HG02610 (cell line): ENCODE measurements at regions not wholly inside any gene's neighbourhood (a gene's known extent, or its start where the extent isn't known, plus 50 kb on each side); places are given as distances from the start of the nearest gene placed in this dataset.
"Not testable (repeated sequence)": the region's sequence is repeated elsewhere in the genome, so short reads cannot be mapped to it uniquely, and the experiment has no call there.

Source experiments
- ATAC-seq: cut with Tn5 transposase; IDR thresholded peaks from one replicate; pipeline ENCODE4 v1.9.1; 2021; ENCODE audit warnings: mild to moderate bottlenecking, moderate library complexity; ENCODE audit not compliant: unreplicated experiment

DNA sequence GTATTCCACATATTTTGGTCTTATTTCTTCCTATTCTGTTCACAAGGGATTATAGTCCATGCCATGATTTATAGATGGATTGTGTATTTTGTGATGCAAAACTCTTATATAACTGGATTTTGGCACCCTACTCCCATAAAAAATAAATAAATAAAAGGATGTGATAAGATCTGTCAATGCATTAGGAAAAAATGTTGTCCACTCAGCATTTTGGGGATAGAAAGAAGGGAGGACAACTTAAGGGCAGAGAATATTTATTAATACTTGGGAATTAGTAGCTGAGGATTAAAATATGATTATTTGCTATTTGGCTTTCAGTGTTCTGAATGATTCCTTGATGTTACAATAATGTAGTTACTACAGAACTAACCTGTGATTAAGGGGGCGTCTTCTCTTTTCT is 682.6 kb downstream of the ZBBX start:
- ATAC-seq = no peak

GRCh38 chr3:166696103-166696502 is 684.0 kb downstream of the ZBBX start:
- no peak for ATAC-seq

DNA sequence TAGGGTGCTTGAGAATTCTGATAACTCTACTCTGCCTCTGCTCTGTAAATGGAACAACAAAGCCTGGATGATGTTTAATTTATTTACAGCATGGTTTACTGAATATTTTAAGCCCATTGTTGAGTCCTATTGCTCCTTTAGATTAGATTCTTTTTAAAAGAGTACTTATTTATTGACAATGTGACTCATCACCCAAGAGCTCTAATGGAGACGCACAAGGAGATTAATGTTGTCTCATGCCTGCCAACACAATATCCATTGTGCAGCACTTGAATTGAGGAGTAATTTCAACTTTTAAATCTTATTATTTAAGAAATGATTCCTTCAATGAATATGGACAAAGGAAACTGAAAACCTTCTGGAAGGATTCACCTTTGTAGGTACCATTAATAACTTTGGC is 691.4 kb downstream of the ZBBX start:
- ATAC-seq = no peak

DNA sequence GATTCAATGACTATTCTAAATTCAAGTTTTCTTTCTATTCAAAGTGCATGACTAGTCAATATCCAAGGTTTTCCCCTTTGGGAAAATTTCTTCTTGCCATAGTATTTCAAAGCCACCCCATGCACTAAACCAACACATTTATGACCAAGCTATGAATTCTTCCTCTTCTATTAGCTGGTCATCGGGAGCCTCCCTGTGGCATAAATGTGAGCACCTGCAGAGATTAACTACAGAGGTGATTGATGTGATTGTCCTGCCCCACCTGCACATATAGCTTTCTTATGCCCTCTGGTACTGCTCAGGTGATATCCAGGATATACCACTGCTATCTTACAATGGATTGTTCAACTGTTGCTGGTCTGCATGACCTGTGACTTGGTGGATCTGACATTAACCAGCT is 694.9 kb downstream of the ZBBX start:
- no peak for ATAC-seq

- ATAC-seq = not testable (repeated sequence)
These were observed 696.0 kb downstream of the ZBBX start for GRCh38 chr3:166684077-166684476.

DNA sequence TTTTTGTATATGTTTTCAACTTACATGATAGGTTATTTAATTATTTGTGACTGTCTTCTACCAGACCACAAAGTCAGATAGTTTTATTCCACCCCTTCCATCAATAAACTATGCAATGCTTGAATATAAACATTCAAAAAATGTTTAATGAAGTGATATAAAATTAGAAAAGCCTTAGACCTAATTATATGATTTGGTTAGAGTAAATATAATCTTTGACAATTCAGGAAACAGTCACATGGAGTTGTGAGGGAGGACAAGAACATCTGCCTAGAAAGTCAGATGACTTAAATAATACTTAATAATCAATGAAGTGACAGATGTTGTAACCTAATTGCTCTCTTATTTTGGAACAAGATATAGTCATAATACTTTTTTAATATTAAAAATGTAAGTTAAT is 710.3 kb downstream of the ZBBX start:
- ATAC-seq = no peak

DNA sequence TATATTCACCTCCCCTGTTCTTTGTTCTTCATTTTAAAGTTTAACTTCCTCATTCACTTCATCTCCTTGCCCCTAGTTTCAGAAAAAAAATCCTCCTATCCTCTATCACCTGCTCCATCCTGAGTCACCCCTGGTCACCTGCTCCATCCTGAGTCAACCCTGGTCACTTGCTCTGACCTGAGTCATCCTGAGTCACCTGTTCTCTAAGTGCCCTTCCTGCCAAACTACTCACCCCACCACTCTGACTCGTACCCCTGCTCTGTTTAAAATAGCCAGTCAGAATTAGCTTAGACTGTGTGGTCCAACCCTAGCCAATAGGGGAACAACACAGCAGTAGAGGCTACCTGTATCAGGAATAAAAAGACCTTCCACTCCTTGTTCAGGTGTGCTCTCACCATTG is 716.9 kb downstream of the ZBBX start:
- no peak for ATAC-seq

GRCh38 chr3:166661621-166662020 is 718.5 kb downstream of the ZBBX start:
- ATAC-seq = no peak

DNA sequence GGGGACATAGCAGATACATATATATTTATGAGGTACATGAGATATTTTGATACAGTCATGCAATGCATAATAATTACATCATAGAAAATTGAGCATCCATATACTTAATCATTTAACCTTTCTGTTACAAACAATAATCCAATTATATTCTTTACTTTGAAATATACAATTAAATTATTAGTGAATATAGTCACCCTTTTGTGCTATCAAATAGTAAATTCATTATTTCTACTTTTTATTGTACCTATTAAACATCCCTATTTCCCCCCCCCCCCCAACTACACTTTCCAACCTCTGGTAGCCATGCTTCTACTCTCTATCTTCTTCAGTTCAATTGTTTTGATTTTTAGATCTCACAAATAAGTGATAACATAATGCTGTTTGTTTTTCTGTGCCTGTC is 719.1 kb downstream of the ZBBX start:
- ATAC-seq = no peak

DNA sequence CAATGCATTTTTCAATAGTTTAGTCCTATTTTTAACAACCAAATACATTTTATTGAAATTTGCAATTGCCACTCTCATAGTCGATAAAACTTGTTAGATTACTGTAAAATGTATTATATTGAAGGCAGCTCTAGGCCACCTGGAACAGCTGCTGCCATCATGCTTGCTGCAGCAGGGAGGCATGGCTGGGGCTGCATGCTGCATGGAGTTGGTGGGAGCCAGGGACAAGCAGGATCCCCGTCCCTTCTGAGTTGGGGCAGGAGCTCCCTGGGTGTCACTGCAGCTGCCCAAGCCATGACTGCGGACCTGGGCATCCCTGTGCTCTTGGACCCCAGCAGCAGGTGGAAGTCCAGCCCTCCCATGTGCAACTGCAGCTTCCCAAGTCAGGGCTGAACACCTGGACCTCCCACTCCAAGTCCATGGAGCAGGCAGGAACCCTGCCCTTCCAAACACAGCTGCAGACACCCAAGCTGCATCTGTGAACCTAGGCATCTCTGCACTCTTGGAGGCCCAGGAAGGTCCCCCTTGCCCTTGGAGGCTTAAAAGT is 742.0 kb downstream of the ZBBX start:
- ATAC-seq = no peak

GRCh38 chr3:166634091-166634746 is 745.9 kb downstream of the ZBBX start:
- no peak for ATAC-seq

DNA sequence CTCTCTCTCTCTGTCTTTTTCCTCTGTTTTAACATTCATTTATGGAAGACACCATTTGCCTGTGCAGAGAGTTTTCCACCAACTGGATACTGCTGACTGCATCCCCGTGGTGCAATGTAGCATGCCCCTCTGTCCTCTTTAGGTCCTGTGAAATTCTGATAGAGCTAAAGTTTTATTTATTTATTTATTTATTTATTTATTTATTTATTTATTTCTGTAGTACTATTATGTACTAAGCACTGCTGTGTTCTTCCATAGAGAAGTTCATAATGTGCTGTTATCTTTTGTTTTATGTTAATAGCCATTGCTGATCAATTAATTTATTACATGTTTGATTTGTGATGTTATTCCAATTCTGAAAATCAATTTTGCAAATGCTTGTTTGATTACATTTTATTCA is 749.9 kb downstream of the ZBBX start:
- ATAC-seq = no peak

GRCh38 chr3:166613365-166613764 is 766.7 kb downstream of the ZBBX start:
- ATAC-seq = no peak

DNA sequence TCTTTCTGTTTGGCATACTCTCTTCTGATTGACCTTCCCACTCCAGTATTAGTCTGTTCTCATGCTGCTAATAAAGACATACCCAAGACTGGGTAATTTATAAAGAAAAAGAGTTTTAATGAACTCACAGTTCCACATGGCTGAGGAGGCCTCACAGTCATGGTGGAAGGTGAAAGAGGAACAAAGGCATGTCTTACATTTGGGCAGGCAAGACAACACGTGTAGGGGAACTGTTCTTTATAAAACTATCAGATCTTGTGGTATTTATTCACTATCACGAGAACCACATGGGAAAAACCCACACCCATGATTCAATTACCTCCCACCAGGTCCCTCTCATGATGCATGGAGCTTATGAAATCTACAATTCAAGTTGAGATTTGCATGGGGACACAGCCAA is 767.3 kb downstream of the ZBBX start:
- ATAC-seq = not testable (repeated sequence)

DNA sequence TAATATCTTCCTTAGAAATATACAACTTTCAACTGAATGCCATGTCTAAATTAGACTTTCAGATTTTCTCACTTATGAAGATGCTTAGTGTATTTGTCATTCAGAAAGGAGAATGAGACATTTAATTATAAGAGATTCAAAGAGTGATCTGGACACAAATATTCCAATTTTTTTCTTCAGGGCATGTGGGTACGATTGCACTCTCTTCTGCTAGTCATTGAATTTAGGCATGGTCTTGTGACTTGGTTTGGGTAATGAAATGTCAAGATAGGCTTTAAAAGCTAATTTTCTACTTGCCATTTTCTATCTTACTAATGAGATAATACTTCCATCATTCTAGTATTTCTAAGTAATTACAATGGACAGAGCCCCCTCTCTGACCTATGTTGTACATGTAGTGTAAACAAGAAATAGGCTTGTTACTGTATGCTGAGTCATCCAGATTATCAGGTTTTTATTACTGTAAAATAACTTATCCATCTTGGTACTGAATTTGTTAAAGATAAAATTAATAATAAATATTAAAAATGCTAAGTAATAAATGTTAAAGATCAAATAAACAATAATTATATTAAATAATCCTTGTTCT is 770.8 kb upstream of the BCHE start:
- no peak for ATAC-seq

DNA sequence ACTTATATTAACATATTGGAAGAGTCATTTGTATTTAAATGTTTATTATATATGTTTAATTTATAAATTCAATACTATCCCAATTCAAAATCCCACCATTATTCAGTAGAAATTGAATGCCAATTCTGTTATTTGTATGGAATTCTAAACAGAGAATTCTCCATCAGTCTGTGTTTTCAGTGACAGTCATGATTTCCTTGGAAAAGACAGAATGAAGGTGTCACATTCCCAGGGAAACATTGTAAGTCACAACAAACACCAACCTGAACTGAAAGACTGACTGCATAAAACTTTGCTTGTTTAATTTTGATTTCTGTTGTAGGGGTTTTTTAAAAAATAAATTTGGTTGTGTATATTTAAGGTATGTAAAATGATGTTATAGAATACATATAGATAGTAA is 769.8 kb upstream of the BCHE start:
- ATAC-seq = no peak

DNA sequence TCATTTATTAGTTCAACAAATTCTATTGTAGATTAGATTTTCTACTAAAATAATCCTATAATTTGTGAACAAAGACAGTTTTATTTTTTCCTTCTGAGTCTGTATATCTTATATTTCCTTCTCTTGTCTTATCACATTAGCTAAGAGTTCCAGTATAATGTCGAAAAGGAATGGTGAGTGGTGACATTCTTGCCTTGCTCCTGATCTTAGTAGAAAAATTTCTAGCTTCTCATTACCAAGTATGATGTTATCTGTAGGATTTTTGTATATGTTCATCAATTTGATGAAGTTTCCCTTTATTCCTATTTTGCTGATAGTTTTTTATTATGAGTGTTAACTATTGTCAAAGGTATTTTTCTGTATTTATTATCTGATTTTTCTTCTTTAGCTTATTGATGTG is 756.6 kb upstream of the BCHE start:
- no peak for ATAC-seq

DNA sequence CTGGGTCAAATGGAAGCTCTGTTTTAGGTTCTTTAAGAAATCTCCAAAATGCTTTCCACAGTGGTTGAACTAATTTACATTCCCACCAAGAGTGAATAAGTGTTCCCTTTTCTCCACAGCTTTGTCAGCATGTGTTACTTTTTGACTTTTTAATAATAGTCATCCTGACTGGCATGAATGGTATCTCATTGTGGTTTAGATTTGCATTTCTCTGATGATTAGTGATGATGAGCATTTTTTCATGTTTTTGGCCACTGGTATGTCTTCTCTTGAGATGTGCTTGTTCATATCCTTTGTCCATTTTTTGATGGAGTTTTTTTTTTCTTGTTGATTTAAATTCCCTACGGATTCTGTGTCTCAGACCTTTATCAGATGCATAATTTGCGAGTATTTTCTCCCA is 745.0 kb upstream of the BCHE start:
- ATAC-seq = no peak

DNA sequence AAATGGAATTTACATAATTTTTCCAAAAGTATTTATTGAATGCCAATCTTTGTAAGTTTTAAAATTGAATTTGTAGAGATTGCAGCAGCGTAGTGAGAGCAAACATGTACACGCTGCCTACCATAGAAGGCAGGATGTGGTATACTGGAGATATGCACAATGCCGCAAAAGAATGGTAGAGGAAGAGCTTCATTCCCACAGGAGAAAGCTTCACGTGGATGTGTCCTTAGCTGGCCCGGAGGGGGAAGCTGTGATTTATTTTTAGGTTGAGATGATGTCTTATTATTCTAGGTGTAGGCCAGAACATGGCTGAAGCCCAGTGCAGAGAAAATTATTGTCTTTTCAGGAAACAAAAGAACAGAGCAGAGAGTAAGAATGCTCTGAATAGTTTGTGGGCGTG is 743.3 kb upstream of the BCHE start:
- no peak for ATAC-seq

GRCh38 chr3:166575161-166575560 is 737.9 kb upstream of the BCHE start:
- ATAC-seq = no peak

DNA sequence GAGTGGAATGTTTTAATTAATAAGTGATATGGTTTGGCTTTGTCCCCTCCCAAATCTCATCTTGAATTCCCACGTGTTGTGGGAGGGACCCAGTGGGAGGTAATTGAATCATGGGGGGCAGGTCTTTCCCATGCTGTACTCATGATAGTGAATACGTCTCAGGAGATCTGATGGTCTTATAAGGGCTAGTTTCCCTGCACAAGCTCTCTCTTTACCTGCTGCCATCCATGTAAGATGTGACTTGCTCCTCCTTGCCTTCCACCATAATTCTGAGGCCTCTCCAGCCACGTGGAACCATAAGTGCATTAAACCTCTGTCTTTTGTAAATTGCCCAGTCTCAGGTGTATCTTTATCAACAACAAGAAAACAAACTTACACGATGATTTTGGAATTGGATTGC is 734.5 kb upstream of the BCHE start:
- not testable (repeated sequence) for ATAC-seq

DNA sequence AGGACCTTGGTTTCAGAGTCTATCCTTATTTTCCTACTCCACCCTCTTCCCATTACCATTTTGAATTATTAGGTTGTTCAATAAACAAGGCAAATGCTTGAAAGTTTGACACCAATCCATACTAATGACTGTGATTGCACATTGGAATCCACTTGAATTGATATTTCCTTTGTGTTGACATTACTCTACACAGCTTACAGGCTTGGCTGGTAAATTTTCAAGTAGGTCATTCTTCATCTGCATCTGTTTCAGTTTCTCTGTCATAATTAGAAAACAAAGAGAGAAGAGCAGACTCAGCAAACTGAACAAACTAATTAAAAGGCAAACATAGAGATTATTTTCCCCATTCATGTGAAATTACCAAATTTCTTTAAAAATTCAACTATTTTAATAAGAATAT is 732.9 kb upstream of the BCHE start:
- ATAC-seq = no peak

DNA sequence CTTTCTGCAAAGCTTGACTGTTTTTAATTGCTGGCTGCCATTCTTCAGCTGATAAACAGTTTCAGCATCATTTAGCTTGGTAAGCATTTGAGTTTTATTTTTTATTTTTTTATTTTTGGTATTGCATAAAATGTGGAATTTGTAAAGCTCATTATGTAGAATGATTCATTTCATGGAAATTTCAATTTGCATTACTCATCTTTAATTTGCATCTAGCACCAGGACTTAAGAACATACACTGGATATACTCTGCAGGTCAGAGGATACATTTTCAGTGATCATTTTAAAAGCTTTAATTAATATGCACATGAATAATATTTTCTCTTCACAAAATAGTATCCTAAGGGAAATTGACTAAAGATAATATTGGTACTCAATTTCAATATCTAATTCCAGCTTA is 732.4 kb upstream of the BCHE start:
- no peak for ATAC-seq
